ENCODE measurements at regions not wholly inside any gene's neighbourhood (a gene's known extent, or its start where the extent isn't known, plus 50 kb on each side); places are given as distances from the start of the nearest gene placed in this dataset.

- H3K27me3 ChIP-seq: no peaks in the 10 kb centered on the region
- H3K4me3 ChIP-seq: no peak overlapping the region
- H3K9me3 ChIP-seq: no peaks in the 10 kb centered on the region
- DNase-seq: no peak
- H3K36me3 ChIP-seq: no peaks in the 10 kb centered on the region
- intact Hi-C loops (cut with DNase I; ENCODE audit: low total_unique reads): no loop called here
- H3K27ac ChIP-seq: no peak overlapping the region
- H3K4me1 ChIP-seq: no peaks in the 10 kb centered on the region
- TF ChIP-seq CTCF (IDR thresholded peaks at IDR 0.05) (no peak), POLR2A (IDR thresholded peaks at IDR 0.05) (no peak)
Measured at GRCh38 chr1:64393790-64394189, 76.1 kb upstream of the CACHD1 start.

- H3K4me1 ChIP-seq: no peaks in the 10 kb centered on the region
- H3K36me3 ChIP-seq: no peaks in the 10 kb centered on the region
- no peak overlapping the region for H3K27ac ChIP-seq
- H3K27me3 ChIP-seq: no peaks in the 10 kb centered on the region
- no peak for DNase-seq
- intact Hi-C loops (cut with DNase I; ENCODE audit: low total_unique reads): no loop called here
- H3K9me3 ChIP-seq: no peaks in the 10 kb centered on the region
- TF ChIP-seq CTCF (IDR thresholded peaks at IDR 0.05): no peak
- no peak for TF ChIP-seq POLR2A (IDR thresholded peaks at IDR 0.05)
- H3K4me3 ChIP-seq: no peak overlapping the region
Measured at GRCh38 chr1:64396817-64397216, 73.1 kb upstream of the CACHD1 start.

- Histone ChIP-seq H3K36me3 (no peaks in the 10 kb centered on the region), H3K4me3 (no peak overlapping the region), H3K27ac (no peak overlapping the region), H3K27me3 (no peaks in the 10 kb centered on the region), H3K9me3 (no peaks in the 10 kb centered on the region), H3K4me1 (no peaks in the 10 kb centered on the region)
- intact Hi-C loops (cut with DNase I; ENCODE audit: low total_unique reads): no loop called here
- TF ChIP-seq CTCF (IDR thresholded peaks at IDR 0.05) (no peak), POLR2A (IDR thresholded peaks at IDR 0.05) (no peak)
- DNase-seq: no peak
Measured at GRCh38 chr1:64397541-64397940, 72.4 kb upstream of the CACHD1 start.

- no peak overlapping the region for H3K27ac ChIP-seq
- no peaks in the 10 kb centered on the region for H3K36me3 ChIP-seq
- intact Hi-C loops (cut with DNase I; ENCODE audit: low total_unique reads): no loop called here
- H3K4me1 ChIP-seq: no peaks in the 10 kb centered on the region
- DNase-seq: no peak
- H3K27me3 ChIP-seq: no peaks in the 10 kb centered on the region
- H3K4me3 ChIP-seq: no peak overlapping the region
- H3K9me3 ChIP-seq: no peaks in the 10 kb centered on the region
- TF ChIP-seq CTCF (IDR thresholded peaks at IDR 0.05) (no peak), POLR2A (IDR thresholded peaks at IDR 0.05) (no peak)
Measured at GRCh38 chr1:64398936-64399335, 71.0 kb upstream of the CACHD1 start.

- H3K27me3 ChIP-seq: no peaks in the 10 kb centered on the region
- H3K4me3 ChIP-seq: no peak overlapping the region
- no peaks in the 10 kb centered on the region for H3K4me1 ChIP-seq
- DNase-seq: no peak
- H3K36me3 ChIP-seq: no peaks in the 10 kb centered on the region
- H3K27ac ChIP-seq: no peak overlapping the region
- intact Hi-C loops (cut with DNase I; ENCODE audit: low total_unique reads): no loop called here
- H3K9me3 ChIP-seq: no peaks in the 10 kb centered on the region
- TF ChIP-seq POLR2A (IDR thresholded peaks at IDR 0.05) (no peak), CTCF (IDR thresholded peaks at IDR 0.05) (no peak)
Measured at GRCh38 chr1:64401285-64401684, 68.6 kb upstream of the CACHD1 start.

All from uterus (tissue), 3 donors.